ENCODE measurements at regions not wholly inside any gene's neighbourhood (a gene's known extent, or its start where the extent isn't known, plus 50 kb on each side); places are given as distances from the start of the nearest gene placed in this dataset.
"Not testable (repeated sequence)": the region's sequence is repeated elsewhere in the genome, so short reads cannot be mapped to it uniquely, and the experiment has no call there.

GRCh38 chr9:84526211-84526610 is 143.3 kb upstream of the NTRK2 start:
- not testable (repeated sequence) for H3K18ac ChIP-seq (ENCODE audit: low read length); H2BK15ac ChIP-seq (replicated peaks; ENCODE audit: low read depth); H3K36me3 ChIP-seq (ENCODE audit: control insufficient read depth, insufficient read depth, low read length); H3K56ac ChIP-seq (ENCODE audit: low read length); H4K5ac ChIP-seq (ENCODE audit: low read length); H3K27ac ChIP-seq (ENCODE audit: low read depth, low read length); H4K8ac ChIP-seq (ENCODE audit: low read depth, low read length); H3K27me3 ChIP-seq (ENCODE audit: insufficient read depth, low read length, poor library complexity); H3K9ac ChIP-seq (ENCODE audit: low read length); H3K79me1 ChIP-seq (ENCODE audit: low read length); H3K23ac ChIP-seq (ENCODE audit: low read length); H2AK5ac ChIP-seq (ENCODE audit: low read length); H3K4me1 ChIP-seq (ENCODE audit: control insufficient read depth, low read depth, low read length); H3K4me2 ChIP-seq (ENCODE audit: low read length); H2BK5ac ChIP-seq (ENCODE audit: low read length); H3K4me3 ChIP-seq (ENCODE audit: low read length); DNase-seq; H2BK120ac ChIP-seq (ENCODE audit: low read depth, low read length); H3K4ac ChIP-seq (ENCODE audit: low read depth, low read length); H3K79me2 ChIP-seq (ENCODE audit: control insufficient read depth, insufficient read depth, low read length)
- WGBS (ENCODE audit: extremely low coverage, insufficient coverage, low lambda C conversion rate): no CpG with 5 or more reads among the region's 26 CpGs

GRCh38 chr9:84527060-84527720 is 142.3 kb upstream of the NTRK2 start:
- H3K18ac ChIP-seq (ENCODE audit: low read length); H4K8ac ChIP-seq (ENCODE audit: low read depth, low read length); H3K4me1 ChIP-seq (ENCODE audit: control insufficient read depth, low read depth, low read length); H3K79me2 ChIP-seq (ENCODE audit: control insufficient read depth, insufficient read depth, low read length); H2BK120ac ChIP-seq (ENCODE audit: low read depth, low read length); H4K5ac ChIP-seq (ENCODE audit: low read length); H2AK5ac ChIP-seq (ENCODE audit: low read length); H3K56ac ChIP-seq (ENCODE audit: low read length); H2BK5ac ChIP-seq (ENCODE audit: low read length); H3K4me3 ChIP-seq (ENCODE audit: low read length); H3K4ac ChIP-seq (ENCODE audit: low read depth, low read length); H3K36me3 ChIP-seq (ENCODE audit: control insufficient read depth, insufficient read depth, low read length); H3K9ac ChIP-seq (ENCODE audit: low read length); H3K4me2 ChIP-seq (ENCODE audit: low read length); H2BK15ac ChIP-seq (replicated peaks; ENCODE audit: low read depth); H3K27me3 ChIP-seq (ENCODE audit: insufficient read depth, low read length, poor library complexity); DNase-seq; H3K27ac ChIP-seq (ENCODE audit: low read depth, low read length); H3K23ac ChIP-seq (ENCODE audit: low read length); H3K79me1 ChIP-seq (ENCODE audit: low read length): not testable (repeated sequence)
- no CpG with 5 or more reads among the region's 49 CpGs for WGBS (ENCODE audit: extremely low coverage, insufficient coverage, low lambda C conversion rate)

- H3K9ac ChIP-seq (ENCODE audit: low read length); H3K36me3 ChIP-seq (ENCODE audit: control insufficient read depth, insufficient read depth, low read length); H2BK5ac ChIP-seq (ENCODE audit: low read length); H3K27ac ChIP-seq (ENCODE audit: low read depth, low read length); H3K4me1 ChIP-seq (ENCODE audit: control insufficient read depth, low read depth, low read length); H3K23ac ChIP-seq (ENCODE audit: low read length); H2AK5ac ChIP-seq (ENCODE audit: low read length); H3K4me2 ChIP-seq (ENCODE audit: low read length); H3K4ac ChIP-seq (ENCODE audit: low read depth, low read length); H3K79me2 ChIP-seq (ENCODE audit: control insufficient read depth, insufficient read depth, low read length); H3K27me3 ChIP-seq (ENCODE audit: insufficient read depth, low read length, poor library complexity); H2BK120ac ChIP-seq (ENCODE audit: low read depth, low read length); H4K5ac ChIP-seq (ENCODE audit: low read length); H3K79me1 ChIP-seq (ENCODE audit: low read length); H3K4me3 ChIP-seq (ENCODE audit: low read length); H2BK15ac ChIP-seq (replicated peaks; ENCODE audit: low read depth); H3K18ac ChIP-seq (ENCODE audit: low read length); H4K8ac ChIP-seq (ENCODE audit: low read depth, low read length): not testable (repeated sequence)
- WGBS (ENCODE audit: extremely low coverage, insufficient coverage, low lambda C conversion rate): no CpG with 5 or more reads among the region's 10 CpGs
- H3K56ac ChIP-seq (ENCODE audit: low read length): peak overlapping the region; percentile 60
- DNase-seq: peak; percentile 74
Observed at GRCh38 chr9:84535973-84536372, 133.6 kb upstream of the NTRK2 start.

- Histone ChIP-seq H3K79me2 (ENCODE audit: control insufficient read depth, insufficient read depth, low read length) (no peaks in the 10 kb centered on the region), H3K23ac (ENCODE audit: low read length) (no peak overlapping the region), H3K4ac (ENCODE audit: low read depth, low read length) (no peak overlapping the region), H3K36me3 (ENCODE audit: control insufficient read depth, insufficient read depth, low read length) (no peaks in the 10 kb centered on the region), H2BK5ac (ENCODE audit: low read length) (no peak overlapping the region), H2AK5ac (ENCODE audit: low read length) (no peak overlapping the region), H3K79me1 (ENCODE audit: low read length) (no peaks in the 10 kb centered on the region), H2BK120ac (ENCODE audit: low read depth, low read length) (no peak overlapping the region), H3K4me1 (ENCODE audit: control insufficient read depth, low read depth, low read length) (no peaks in the 10 kb centered on the region), H3K9ac (ENCODE audit: low read length) (no peak overlapping the region), H3K18ac (ENCODE audit: low read length) (no peak overlapping the region), H3K27me3 (ENCODE audit: insufficient read depth, low read length, poor library complexity) (no peaks in the 10 kb centered on the region), H3K27ac (ENCODE audit: low read depth, low read length) (no peak overlapping the region), H4K8ac (ENCODE audit: low read depth, low read length) (no peak overlapping the region), H3K56ac (ENCODE audit: low read length) (no peak overlapping the region), H4K5ac (ENCODE audit: low read length) (no peak overlapping the region), H3K4me3 (ENCODE audit: low read length) (no peak overlapping the region), H3K4me2 (ENCODE audit: low read length) (no peak overlapping the region), H2BK15ac (replicated peaks; ENCODE audit: low read depth) (no peak overlapping the region)
- no peak for DNase-seq
- no CpG with 5 or more reads among the region's 1 CpG for WGBS (ENCODE audit: extremely low coverage, insufficient coverage, low lambda C conversion rate)
Observed at GRCh38 chr9:84538879-84539278, 130.7 kb upstream of the NTRK2 start.

- H3K18ac ChIP-seq (ENCODE audit: low read length): no peak overlapping the region
- H4K5ac ChIP-seq (ENCODE audit: low read length): no peak overlapping the region
- H3K27me3 ChIP-seq (ENCODE audit: insufficient read depth, low read length, poor library complexity): no peaks in the 10 kb centered on the region
- H3K56ac ChIP-seq (ENCODE audit: low read length): no peak overlapping the region
- no peak overlapping the region for H3K27ac ChIP-seq (ENCODE audit: low read depth, low read length)
- DNase-seq: peak; percentile 19
- H3K9ac ChIP-seq (ENCODE audit: low read length): no peak overlapping the region
- H3K4me3 ChIP-seq (ENCODE audit: low read length): no peak overlapping the region
- no peaks in the 10 kb centered on the region for H3K36me3 ChIP-seq (ENCODE audit: control insufficient read depth, insufficient read depth, low read length)
- no peaks in the 10 kb centered on the region for H3K79me2 ChIP-seq (ENCODE audit: control insufficient read depth, insufficient read depth, low read length)
- no peaks in the 10 kb centered on the region for H3K4me1 ChIP-seq (ENCODE audit: control insufficient read depth, low read depth, low read length)
- H2BK15ac ChIP-seq (replicated peaks; ENCODE audit: low read depth): no peak overlapping the region
- no peak overlapping the region for H2BK120ac ChIP-seq (ENCODE audit: low read depth, low read length)
- H3K79me1 ChIP-seq (ENCODE audit: low read length): no peaks in the 10 kb centered on the region
- H3K4ac ChIP-seq (ENCODE audit: low read depth, low read length): no peak overlapping the region
- no peak overlapping the region for H4K8ac ChIP-seq (ENCODE audit: low read depth, low read length)
- H2AK5ac ChIP-seq (ENCODE audit: low read length): no peak overlapping the region
- no peak overlapping the region for H2BK5ac ChIP-seq (ENCODE audit: low read length)
- H3K4me2 ChIP-seq (ENCODE audit: low read length): no peak overlapping the region
- no peak overlapping the region for H3K23ac ChIP-seq (ENCODE audit: low read length)
- WGBS (ENCODE audit: extremely low coverage, insufficient coverage, low lambda C conversion rate): no CpG with 5 or more reads among the region's 3 CpGs
Observed at GRCh38 chr9:84542554-84542953, 127.0 kb upstream of the NTRK2 start.

- no peak overlapping the region for H3K4me2 ChIP-seq (ENCODE audit: low read length)
- H3K9ac ChIP-seq (ENCODE audit: low read length): no peak overlapping the region
- H3K4ac ChIP-seq (ENCODE audit: low read depth, low read length): no peak overlapping the region
- no peaks in the 10 kb centered on the region for H3K36me3 ChIP-seq (ENCODE audit: control insufficient read depth, insufficient read depth, low read length)
- H3K56ac ChIP-seq (ENCODE audit: low read length): no peak overlapping the region
- no peaks in the 10 kb centered on the region for H3K79me1 ChIP-seq (ENCODE audit: low read length)
- H2BK120ac ChIP-seq (ENCODE audit: low read depth, low read length): no peak overlapping the region
- H2BK5ac ChIP-seq (ENCODE audit: low read length): no peak overlapping the region
- peak; percentile 75 for DNase-seq
- H3K79me2 ChIP-seq (ENCODE audit: control insufficient read depth, insufficient read depth, low read length): no peaks in the 10 kb centered on the region
- H3K27ac ChIP-seq (ENCODE audit: low read depth, low read length): no peak overlapping the region
- WGBS (ENCODE audit: extremely low coverage, insufficient coverage, low lambda C conversion rate): no CpG with 5 or more reads among the region's 1 CpG
- H3K23ac ChIP-seq (ENCODE audit: low read length): no peak overlapping the region
- no peak overlapping the region for H3K18ac ChIP-seq (ENCODE audit: low read length)
- H2BK15ac ChIP-seq (replicated peaks; ENCODE audit: low read depth): no peak overlapping the region
- peaks cover 5% of the 10 kb centered on the region for H3K4me1 ChIP-seq (ENCODE audit: control insufficient read depth, low read depth, low read length)
- no peak overlapping the region for H2AK5ac ChIP-seq (ENCODE audit: low read length)
- no peak overlapping the region for H4K5ac ChIP-seq (ENCODE audit: low read length)
- no peak overlapping the region for H3K4me3 ChIP-seq (ENCODE audit: low read length)
- H4K8ac ChIP-seq (ENCODE audit: low read depth, low read length): no peak overlapping the region
- no peaks in the 10 kb centered on the region for H3K27me3 ChIP-seq (ENCODE audit: insufficient read depth, low read length, poor library complexity)
Observed at GRCh38 chr9:84554069-84554664, 115.4 kb upstream of the NTRK2 start.
